GM18507 (cell line): ENCODE measurements at regions not wholly inside any gene's neighbourhood (a gene's known extent, or its start where the extent isn't known, plus 50 kb on each side); places are given as distances from the start of the nearest gene placed in this dataset.
"Not testable (repeated sequence)": the region's sequence is repeated elsewhere in the genome, so short reads cannot be mapped to it uniquely, and the experiment has no call there.

ENCODE experiments used
- DNase-seq: peaks from one replicate; pipeline ENCODE4 v3.0.0; 2011; ENCODE audit warnings: low read depth; ENCODE audit not compliant: insufficient read length; ENCODE audit errors: extremely low spot score
- FAIRE-seq: peaks from 2 replicates; lab custom pipeline; 2011; peaks lifted over from hg19 to GRCh38; lab: Jason Lieb, UNC

GRCh38 chr7:3180604-3181003, 120.4 kb upstream of the SDK1 start:
- DNase-seq (no peak), FAIRE-seq (no peak)

GRCh38 chr7:3182055-3182454, 119.0 kb upstream of the SDK1 start:
- not testable (repeated sequence) for FAIRE-seq, DNase-seq

GRCh38 chr7:3187444-3188040, 113.5 kb upstream of the SDK1 start:
- FAIRE-seq (no peak), DNase-seq (no peak)

GRCh38 chr7:3188946-3189345, 112.1 kb upstream of the SDK1 start:
- DNase-seq (no peak), FAIRE-seq (no peak)

- FAIRE-seq, result no peak
- no peak for DNase-seq
Measured at GRCh38 chr7:3191548-3191947, 109.5 kb upstream of the SDK1 start.

- FAIRE-seq, result no peak
- no peak for DNase-seq
Measured at GRCh38 chr7:3192669-3193068, 108.4 kb upstream of the SDK1 start.

GRCh38 chr7:3193379-3194120, 107.5 kb upstream of the SDK1 start:
- DNase-seq (no peak), FAIRE-seq (no peak)

- FAIRE-seq, result no peak
- no peak for DNase-seq
Measured at GRCh38 chr7:3194501-3195141, 106.4 kb upstream of the SDK1 start.

GRCh38 chr7:3195160-3195559, 105.9 kb upstream of the SDK1 start:
- DNase-seq (no peak), FAIRE-seq (no peak)

- DNase-seq (no peak), FAIRE-seq (no peak)
Measured at GRCh38 chr7:3196629-3197400, 104.2 kb upstream of the SDK1 start.

GRCh38 chr7:3197567-3198213, 103.4 kb upstream of the SDK1 start:
- DNase-seq, result no peak
- FAIRE-seq, result no peak

GRCh38 chr7:3198316-3198715, 102.7 kb upstream of the SDK1 start:
- DNase-seq (no peak), FAIRE-seq (no peak)

GRCh38 chr7:3200504-3200903, 100.5 kb upstream of the SDK1 start:
- peak; percentile 12 for DNase-seq
- FAIRE-seq, result peak; percentile 18

- DNase-seq, result no peak
- FAIRE-seq, result no peak
Measured at GRCh38 chr7:3201306-3201705, 99.7 kb upstream of the SDK1 start.

GRCh38 chr7:3201937-3202710, 98.9 kb upstream of the SDK1 start:
- no peak for FAIRE-seq
- no peak for DNase-seq

- FAIRE-seq (no peak), DNase-seq (no peak)
Measured at GRCh38 chr7:3204526-3204925, 96.5 kb upstream of the SDK1 start.

- DNase-seq, result no peak
- FAIRE-seq, result no peak
Measured at GRCh38 chr7:3206101-3206500, 95.0 kb upstream of the SDK1 start.

GRCh38 chr7:3206771-3207191, 94.3 kb upstream of the SDK1 start:
- FAIRE-seq (no peak), DNase-seq (no peak)

- no peak for FAIRE-seq
Measured at GRCh38 chr7:3207387-3207902, 93.6 kb upstream of the SDK1 start.

More at GRCh38 chr7:3207387-3207902, 93.6 kb upstream of the SDK1 start:
- DNase-seq, result no peak
